SK-N-SH (cell line): ENCODE measurements at regions not wholly inside any gene's neighbourhood (a gene's known extent, or its start where the extent isn't known, plus 50 kb on each side); places are given as distances from the start of the nearest gene placed in this dataset.

Source experiments
- CTCF ChIA-PET: fragments of 300-600, 350-600 bp; formaldehyde crosslinking; extraction: SDS; loops from one replicate; lab custom pipeline; 2021; lab: Yijun Ruan, JAX
- POLR2A ChIA-PET: fragments of 350-600 bp; sonication (Branson Sonifier 250); formaldehyde crosslinking; extraction: SDS; loops from one replicate; lab custom pipeline; 2020; ENCODE audit warnings: antibody characterized with exemption, inconsistent platforms; lab: Yijun Ruan, JAX
- DNase-seq: peaks from one replicate; pipeline ENCODE4 v3.0.0; 2012
- H2AFZ ChIP-seq: fragments of 200-600 bp; sonication (generic); 2 replicates; pipeline ENCODE4 v1.8.1; 2016; ENCODE audit warnings: antibody characterized with exemption, mild to moderate bottlenecking, low read depth
- H3F3A ChIP-seq: fragments of 200-600 bp; sonication (generic); replicated peaks from 2 replicates; pipeline ENCODE3; 2016; ENCODE audit warnings: antibody characterized with exemption, mild to moderate bottlenecking; ENCODE audit not compliant: insufficient read depth
- H3K27ac ChIP-seq, 2 experiments: fragments of 200-500 bp in 1 of 2; fragments of 200-600 bp in 1 of 2; sonication (Bioruptor generic) in 1 of 2; sonication (generic), shearing (Covaris generic) in 1 of 2; 2 replicates each; pipeline versions ENCODE4 v1.5.1 to v1.6.1; 2014 to 2016; ENCODE audit warnings: low read depth in 2 of 2, inconsistent platforms in 1 of 2, low read length in 1 of 2, mild to moderate bottlenecking in 1 of 2, mixed read lengths in 1 of 2
- H3K27me3 ChIP-seq: fragments of 200-600 bp; sonication (generic), shearing (Covaris generic); 2 replicates; pipeline ENCODE4 v1.6.1; 2016; ENCODE audit warnings: mixed run types; ENCODE audit not compliant: insufficient read depth
- H3K36me3 ChIP-seq, 2 experiments: fragments of 200-500 bp in 1 of 2; fragments of 200-600 bp in 1 of 2; sonication (Bioruptor generic) in 1 of 2; sonication (generic) in 1 of 2; replicated peaks in 1 of 2; 2 replicates each; pipeline versions ENCODE3 to v1.5.1; 2014 to 2016; ENCODE audit warnings: low read length in 1 of 2, mild to moderate bottlenecking in 1 of 2; ENCODE audit not compliant: insufficient read depth in 2 of 2, control insufficient read depth in 1 of 2
- H3K4me1 ChIP-seq, 2 experiments: fragments of 200-500 bp in 1 of 2; fragments of 200-600 bp in 1 of 2; sonication (Bioruptor generic) in 1 of 2; sonication (generic), shearing (Covaris generic) in 1 of 2; 2 replicates each; pipeline versions ENCODE4 v1.5.1 to v1.6.1; 2014 to 2016; ENCODE audit warnings: low read depth in 1 of 2, low read length in 1 of 2, mixed run types in 1 of 2; ENCODE audit not compliant: insufficient read depth in 2 of 2, control insufficient read depth in 1 of 2
- H3K4me2 ChIP-seq: fragments of 200-600 bp; sonication (generic), shearing (Covaris generic); 2 replicates; pipeline ENCODE4 v1.6.1; 2017; ENCODE audit warnings: mixed run types
- H3K4me3 ChIP-seq, 2 experiments: fragments of 200-500 bp in 1 of 2; fragments of 200-600 bp in 1 of 2; sonication (Bioruptor generic) in 1 of 2; sonication (generic), shearing (Covaris generic) in 1 of 2; 2 replicates each; pipeline versions ENCODE4 v1.5.1 to v1.8.1; 2014 to 2016; ENCODE audit warnings: low read depth in 2 of 2, inconsistent platforms in 1 of 2, low read length in 1 of 2, mild to moderate bottlenecking in 1 of 2, mixed read lengths in 1 of 2, moderate library complexity in 1 of 2
- H3K79me2 ChIP-seq: fragments of 200-600 bp; sonication (generic); 2 replicates; pipeline ENCODE4 v1.8.1; 2017; ENCODE audit warnings: mild to moderate bottlenecking; ENCODE audit not compliant: insufficient read depth
- H3K9ac ChIP-seq: fragments of 200-600 bp; sonication (generic); 2 replicates; pipeline ENCODE4 v1.6.1; 2017; ENCODE audit warnings: mixed run types
- H3K9me2 ChIP-seq: fragments of 200-600 bp; sonication (generic); 2 replicates; pipeline ENCODE4 v1.6.1; 2017; ENCODE audit warnings: mixed run types
- H3K9me3 ChIP-seq: fragments of 200-600 bp; sonication (generic); 2 replicates; pipeline ENCODE4 v1.6.1; 2017; ENCODE audit warnings: mixed run types, mild to moderate bottlenecking, moderate library complexity
- H4K20me1 ChIP-seq: fragments of 200-600 bp; sonication (generic); 2 replicates; pipeline ENCODE4 v1.6.1; 2017; ENCODE audit warnings: mild to moderate bottlenecking, mixed run types; ENCODE audit not compliant: insufficient read depth
- FOXJ3 ChIP-seq: sonication (generic); formaldehyde crosslinking; IDR thresholded peaks from 2 replicates; pipeline ENCODE4 v1.5.1; 2020; ENCODE audit warnings: mild to moderate bottlenecking, missing genetic modification reagents
- GABPA ChIP-seq: IDR thresholded peaks from 2 replicates; pipeline ENCODE4 v1.4.0; 2012; ENCODE audit warnings: low read depth, mild to moderate bottlenecking
- JUND ChIP-seq: IDR thresholded peaks from 2 replicates; pipeline ENCODE4 v1.4.0; 2012
- MAX ChIP-seq: IDR thresholded peaks from 2 replicates; pipeline ENCODE4 v1.4.0; 2012; ENCODE audit warnings: low read depth
- MEF2A ChIP-seq: IDR thresholded peaks from 2 replicates; pipeline ENCODE4 v1.4.0; 2012; ENCODE audit warnings: low read depth, borderline replicate concordance
- MXI1 ChIP-seq: IDR thresholded peaks from 2 replicates; pipeline ENCODE4 v1.6.1; 2012; ENCODE audit warnings: mild to moderate bottlenecking, low read depth, low read length, improper control_type of control experiment
- RFX5 ChIP-seq: IDR thresholded peaks from 2 replicates; pipeline ENCODE4 v1.6.1; 2012; ENCODE audit warnings: mild to moderate bottlenecking, improper control_type of control experiment, low read length
- RXRA ChIP-seq: IDR thresholded peaks from 2 replicates; pipeline ENCODE4 v1.4.0; 2012; ENCODE audit warnings: low read depth, mild to moderate bottlenecking, borderline replicate concordance
- SIN3A ChIP-seq: IDR thresholded peaks from 2 replicates; pipeline ENCODE4 v1.6.1; 2012; ENCODE audit warnings: low read depth, mild to moderate bottlenecking, low read length, moderate library complexity, borderline replicate concordance
- SMC3 ChIP-seq: IDR thresholded peaks from 2 replicates; pipeline ENCODE4 v1.6.1; 2012; ENCODE audit warnings: low read depth, low read length, improper control_type of control experiment
- TAF1 ChIP-seq: IDR thresholded peaks from 2 replicates; pipeline ENCODE4 v1.6.1; 2012; ENCODE audit warnings: low read depth, mild to moderate bottlenecking, low read length, moderate library complexity, borderline replicate concordance
- TCF12 ChIP-seq: IDR thresholded peaks from 2 replicates; pipeline ENCODE4 v1.4.0; 2012
- USF1 ChIP-seq: IDR thresholded peaks from 2 replicates; pipeline ENCODE4 v1.4.0; 2012; ENCODE audit warnings: low read depth, borderline replicate concordance
- YY1 ChIP-seq: IDR thresholded peaks from 2 replicates; pipeline ENCODE4 v1.4.0; 2012; ENCODE audit warnings: low read depth, mild to moderate bottlenecking
- WGBS: methylation state at CpG from one replicate; pipeline ENCODE4 v1.1.6; 2017; ENCODE audit warnings: low lambda C conversion rate; 5-methylcytosine and 5-hydroxymethylcytosine counted together
- TF ChIP-seq, protein P1 (sequence below): IDR thresholded peaks from 2 replicates; pipeline ENCODE4 v1.4.0; 2012; ENCODE audit warnings: low read depth, borderline replicate concordance
- TF ChIP-seq, protein P2 (sequence below): fragments of 200-600 bp; sonication (generic); IDR thresholded peaks from 2 replicates; pipeline ENCODE4 v1.6.1; 2017; ENCODE audit warnings: antibody characterized with exemption, mild to moderate bottlenecking, moderate library complexity

DNA sequence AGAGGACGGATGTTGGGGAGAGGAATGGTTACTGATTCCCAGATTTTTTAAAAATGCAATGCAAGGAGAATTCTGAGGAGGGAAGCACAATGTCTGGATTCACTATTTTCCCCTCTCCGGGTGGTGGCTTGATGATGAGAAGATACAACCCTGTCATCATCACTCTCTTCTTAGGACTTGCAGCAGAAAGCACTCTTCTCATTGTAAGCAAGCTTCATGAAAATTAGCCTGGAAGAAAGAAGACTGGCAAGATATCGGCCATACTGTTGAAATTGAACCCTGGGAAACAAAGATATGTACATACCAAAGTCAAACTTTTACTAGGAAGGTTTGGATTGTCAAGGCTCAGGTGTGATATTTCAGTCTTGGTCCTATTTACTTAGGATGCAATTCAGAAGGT lies 195.7 kb downstream of the EDN1 start (continued):
- TF ChIP-seq SIN3A (no peak), JUND (no peak)

- peak overlapping the region; percentile 64 to 90 for H3K27ac ChIP-seq
- H3K79me2 ChIP-seq, result no peaks in the 10 kb centered on the region
- H3K9me2 ChIP-seq, result no peaks in the 10 kb centered on the region
- WGBS, result 65% methylated on average over 2 of the region's 2 CpGs
- no peak for DNase-seq
- no peaks in the 10 kb centered on the region for H3K36me3 ChIP-seq
- ChIA-PET POLR2A (no interaction called here), CTCF (interaction anchor here (1.0 kb wide), 1 partner anchor 147 kb away, joined by 3 read pairs; no protein-coding TSS in a partner anchor)
- no peaks in the 10 kb centered on the region for H3K27me3 ChIP-seq
- H3K9me3 ChIP-seq, result no peaks in the 10 kb centered on the region
- H3K4me1 ChIP-seq, result peaks cover 0 to 13% of the 10 kb centered on the region in 2 experiments; a peak in 3 of 4 replicates
- H3K9ac ChIP-seq, result peak overlapping the region; percentile 42; the same call in 1 of the 2 replicates
- TF ChIP-seq MEF2A (no peak), FOXJ3 (CRISPR knock-in tag) (no peak), RFX5 (no peak)
- TF ChIP-seq, protein P1, sequence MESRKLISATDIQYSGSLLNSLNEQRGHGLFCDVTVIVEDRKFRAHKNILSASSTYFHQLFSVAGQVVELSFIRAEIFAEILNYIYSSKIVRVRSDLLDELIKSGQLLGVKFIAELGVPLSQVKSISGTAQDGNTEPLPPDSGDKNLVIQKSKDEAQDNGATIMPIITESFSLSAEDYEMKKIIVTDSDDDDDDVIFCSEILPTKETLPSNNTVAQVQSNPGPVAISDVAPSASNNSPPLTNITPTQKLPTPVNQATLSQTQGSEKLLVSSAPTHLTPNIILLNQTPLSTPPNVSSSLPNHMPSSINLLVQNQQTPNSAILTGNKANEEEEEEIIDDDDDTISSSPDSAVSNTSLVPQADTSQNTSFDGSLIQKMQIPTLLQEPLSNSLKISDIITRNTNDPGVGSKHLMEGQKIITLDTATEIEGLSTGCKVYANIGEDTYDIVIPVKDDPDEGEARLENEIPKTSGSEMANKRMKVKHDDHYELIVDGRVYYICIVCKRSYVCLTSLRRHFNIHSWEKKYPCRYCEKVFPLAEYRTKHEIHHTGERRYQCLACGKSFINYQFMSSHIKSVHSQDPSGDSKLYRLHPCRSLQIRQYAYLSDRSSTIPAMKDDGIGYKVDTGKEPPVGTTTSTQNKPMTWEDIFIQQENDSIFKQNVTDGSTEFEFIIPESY, result no peak
- TF ChIP-seq, protein P2, sequence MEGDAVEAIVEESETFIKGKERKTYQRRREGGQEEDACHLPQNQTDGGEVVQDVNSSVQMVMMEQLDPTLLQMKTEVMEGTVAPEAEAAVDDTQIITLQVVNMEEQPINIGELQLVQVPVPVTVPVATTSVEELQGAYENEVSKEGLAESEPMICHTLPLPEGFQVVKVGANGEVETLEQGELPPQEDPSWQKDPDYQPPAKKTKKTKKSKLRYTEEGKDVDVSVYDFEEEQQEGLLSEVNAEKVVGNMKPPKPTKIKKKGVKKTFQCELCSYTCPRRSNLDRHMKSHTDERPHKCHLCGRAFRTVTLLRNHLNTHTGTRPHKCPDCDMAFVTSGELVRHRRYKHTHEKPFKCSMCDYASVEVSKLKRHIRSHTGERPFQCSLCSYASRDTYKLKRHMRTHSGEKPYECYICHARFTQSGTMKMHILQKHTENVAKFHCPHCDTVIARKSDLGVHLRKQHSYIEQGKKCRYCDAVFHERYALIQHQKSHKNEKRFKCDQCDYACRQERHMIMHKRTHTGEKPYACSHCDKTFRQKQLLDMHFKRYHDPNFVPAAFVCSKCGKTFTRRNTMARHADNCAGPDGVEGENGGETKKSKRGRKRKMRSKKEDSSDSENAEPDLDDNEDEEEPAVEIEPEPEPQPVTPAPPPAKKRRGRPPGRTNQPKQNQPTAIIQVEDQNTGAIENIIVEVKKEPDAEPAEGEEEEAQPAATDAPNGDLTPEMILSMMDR, result no peak
- H3K4me2 ChIP-seq, result peak overlapping the region; percentile 58
- peaks cover 16% of the 10 kb centered on the region for H3F3A ChIP-seq
- no peaks in the 10 kb centered on the region for H4K20me1 ChIP-seq
- H2AFZ ChIP-seq, result peak overlapping the region; percentile 58; the same call in 1 of the 2 replicates
- no peak overlapping the region for H3K4me3 ChIP-seq
These were observed 200.3 kb downstream of the EDN1 start for GRCh38 chr6:12490351-12490903.

DNA sequence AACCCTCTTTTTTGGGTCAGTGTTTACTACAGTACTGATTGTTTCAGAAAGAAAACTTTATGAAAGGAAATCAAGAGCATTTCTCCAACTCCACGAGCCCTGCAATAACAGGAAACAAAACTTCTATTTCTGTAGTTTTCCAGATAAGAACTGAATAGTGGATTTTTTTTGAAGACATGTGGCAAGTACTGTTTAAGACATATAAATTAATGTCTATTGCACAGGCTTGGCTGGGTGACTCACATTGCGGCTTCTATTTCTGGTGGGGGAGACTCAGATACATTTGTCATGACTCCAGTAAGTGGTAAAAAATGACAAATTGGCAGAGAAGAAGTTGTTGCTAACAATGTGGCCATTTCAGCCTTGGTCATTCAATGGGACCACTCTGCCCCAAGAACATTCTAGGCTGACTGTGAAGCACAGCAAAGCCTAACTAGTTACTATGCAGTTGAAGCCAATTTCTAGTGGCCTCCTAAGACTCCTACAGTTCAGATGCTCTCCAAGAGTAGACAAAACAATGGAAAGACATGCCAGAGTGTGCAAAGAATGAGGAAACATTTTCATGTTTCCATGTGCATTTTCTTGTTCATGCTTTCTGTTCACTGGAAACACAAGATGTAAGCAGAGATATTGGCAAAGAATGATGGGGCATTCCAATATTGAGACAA lies 200.9 kb downstream of the EDN1 start:
- peaks cover 16% of the 10 kb centered on the region for H3F3A ChIP-seq
- peak overlapping the region; percentile 42; the same call in 1 of the 2 replicates for H3K9ac ChIP-seq
- WGBS, result 4% methylated on average over 2 of the region's 2 CpGs
- H3K27ac ChIP-seq, result peak overlapping the region; percentile 64 to 90
- H4K20me1 ChIP-seq, result no peaks in the 10 kb centered on the region
- ChIA-PET CTCF (interaction anchor here (1.0 kb wide), 1 partner anchor 147 kb away, joined by 3 read pairs; no protein-coding TSS in a partner anchor), POLR2A (no interaction called here)
- no peak overlapping the region for H3K4me3 ChIP-seq
- H3K79me2 ChIP-seq, result no peaks in the 10 kb centered on the region
- H3K4me2 ChIP-seq, result peak overlapping the region; percentile 58
- H2AFZ ChIP-seq, result peak overlapping the region; percentile 58; the same call in 1 of the 2 replicates
- no peak for DNase-seq
- peaks cover 0 to 13% of the 10 kb centered on the region in 2 experiments; a peak in 3 of 4 replicates for H3K4me1 ChIP-seq
- no peaks in the 10 kb centered on the region for H3K27me3 ChIP-seq
- no peaks in the 10 kb centered on the region for H3K36me3 ChIP-seq
- no peaks in the 10 kb centered on the region for H3K9me2 ChIP-seq
- H3K9me3 ChIP-seq, result no peaks in the 10 kb centered on the region
- TF ChIP-seq MXI1 (no peak), SIN3A (0 out of 2 replicates have a peak, but pooled peaks have one; percentile 43), MAX (peak; percentile 79), TAF1 (no peak), MEF2A (peak; percentile 98), FOXJ3 (CRISPR knock-in tag) (no peak), GABPA (no peak), YY1 (peak; percentile 31; the same call in 1 of the 2 replicates), USF1 (no peak), SMC3 (no peak), RXRA (peak; percentile 71; the same call in 1 of the 2 replicates), TCF12 (peak; percentile 95)
- TF ChIP-seq, protein P1, result 0 out of 2 replicates have a peak, but pooled peaks have one; percentile 56
